ENCODE measurements at regions not wholly inside any gene's neighbourhood (a gene's known extent, or its start where the extent isn't known, plus 50 kb on each side); places are given as distances from the start of the nearest gene placed in this dataset.

DNA sequence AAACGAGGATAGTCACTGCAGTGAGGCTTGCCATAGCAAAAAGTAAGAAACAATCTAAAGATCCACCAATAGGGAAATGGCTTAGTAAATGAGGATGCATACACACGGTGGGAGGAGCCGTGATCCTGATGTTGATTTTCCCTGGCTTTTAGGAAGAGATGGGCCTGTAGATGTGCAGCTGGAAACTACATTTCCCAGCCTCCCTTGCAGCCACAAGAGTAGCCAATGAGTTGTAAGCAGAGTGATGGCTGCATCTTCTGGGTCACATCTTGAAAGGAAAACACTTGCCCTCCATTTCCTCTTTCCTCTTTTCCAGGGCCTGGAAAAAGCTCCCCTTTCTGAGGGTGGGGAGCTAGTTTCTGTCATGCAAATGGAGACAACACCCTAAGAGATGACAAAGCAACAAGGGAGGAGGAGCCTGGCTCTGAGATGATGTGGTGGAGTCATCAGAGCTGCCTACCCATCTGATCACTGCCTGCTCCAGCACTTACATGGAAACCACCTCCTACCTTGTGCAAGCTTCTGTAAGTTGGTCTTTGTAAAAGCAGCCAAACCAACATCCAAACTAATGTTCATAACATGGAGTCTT lies 139.1 kb downstream of the TLE3 start:
- Histone ChIP-seq H3K27me3 (no peaks in the 10 kb centered on the region), H3K36me3 (no peaks in the 10 kb centered on the region), H3K27ac (no peak overlapping the region), H3K4me3 (no peak overlapping the region), H3K9me3 (no peaks in the 10 kb centered on the region), H3K4me1 (no peaks in the 10 kb centered on the region)
- TF ChIP-seq CTCF (IDR thresholded peaks at IDR 0.05) (no peak), EP300 (IDR thresholded peaks at IDR 0.05; ENCODE audit: low read depth) (no peak), POLR2A (IDR thresholded peaks at IDR 0.05) (no peak)
- WGBS, 2 donors (ENCODE audit: low coverage in 1 of 2) = 63 to 88% methylated on average over 3 of the region's 3 CpGs
- intact Hi-C loops (cut with DNase I; ENCODE audit: low total_unique reads) (no loop called here), in situ Hi-C loops (cut with MboI; ENCODE audit: low pct_ligation_motif_present in 1 of 4, low pct_unique_long_range_greater_than_20kb in 1 of 4, low sequenced_read_pairs in 3 of 4) (no loop called here)
- DNase-seq = no peak

DNA sequence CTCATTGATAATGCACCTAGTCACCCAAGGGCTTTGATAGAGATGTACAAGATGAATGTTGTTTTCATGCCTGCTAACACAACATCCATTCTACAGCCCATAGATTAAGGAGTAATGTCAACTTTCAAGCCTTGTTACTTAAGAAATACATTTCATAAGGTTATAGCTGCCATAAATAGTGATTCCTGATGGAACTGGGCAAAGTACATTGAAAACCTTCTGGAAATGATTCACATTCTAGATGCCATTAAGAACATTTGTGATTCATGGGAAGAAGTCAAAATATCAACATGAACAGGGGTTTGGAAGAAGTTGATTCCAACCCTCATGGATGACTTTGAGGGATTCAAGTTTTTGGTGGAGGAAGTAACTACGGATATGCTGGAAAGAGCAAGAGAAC lies 135.2 kb downstream of the TLE3 start:
- TF ChIP-seq POLR2A (IDR thresholded peaks at IDR 0.05) (no peak), EP300 (IDR thresholded peaks at IDR 0.05; ENCODE audit: low read depth) (no peak), POLR2AphosphoS5 (IDR thresholded peaks at IDR 0.05) (no peak), CTCF (IDR thresholded peaks at IDR 0.05) (no peak)
- H3K4me3 ChIP-seq = no peak overlapping the region

GRCh38 chr15:69963385-69963784 lies 134.3 kb downstream of the TLE3 start:
- DNase-seq = no peak
- Histone ChIP-seq H3K4me3 (no peak overlapping the region), H3K9me3 (no peaks in the 10 kb centered on the region), H3K36me3 (no peaks in the 10 kb centered on the region), H3K27ac (no peak overlapping the region), H3K4me1 (no peaks in the 10 kb centered on the region), H3K27me3 (peaks cover 9% of the 10 kb centered on the region)
- TF ChIP-seq CTCF (IDR thresholded peaks at IDR 0.05) = no peak
- TF ChIP-seq POLR2AphosphoS5 (IDR thresholded peaks at IDR 0.05) = no peak
- no peak for TF ChIP-seq EP300 (IDR thresholded peaks at IDR 0.05; ENCODE audit: low read depth)
- TF ChIP-seq POLR2A (IDR thresholded peaks at IDR 0.05) = no peak
- intact Hi-C loops (cut with DNase I; ENCODE audit: low total_unique reads) = no loop called here
- in situ Hi-C loops (cut with MboI; ENCODE audit: low pct_ligation_motif_present in 1 of 4, low pct_unique_long_range_greater_than_20kb in 1 of 4, low sequenced_read_pairs in 3 of 4) = no loop called here

More for the DNA sequence above, 135.2 kb downstream of the TLE3 start:
- Histone ChIP-seq H3K36me3 (no peaks in the 10 kb centered on the region), H3K9me3 (no peaks in the 10 kb centered on the region), H3K27me3 (peaks cover 7% of the 10 kb centered on the region), H3K27ac (no peak overlapping the region), H3K4me1 (no peaks in the 10 kb centered on the region)
- intact Hi-C loops (cut with DNase I; ENCODE audit: low total_unique reads) = no loop called here
- WGBS, 2 donors (ENCODE audit: low coverage in 1 of 2) = 67 to 87% methylated on average over 1 of the region's 1 CpG
- in situ Hi-C loops (cut with MboI; ENCODE audit: low pct_ligation_motif_present in 1 of 4, low pct_unique_long_range_greater_than_20kb in 1 of 4, low sequenced_read_pairs in 3 of 4) = no loop called here
- DNase-seq = no peak

- no peak for DNase-seq
- TF ChIP-seq POLR2A (IDR thresholded peaks at IDR 0.05) (no peak), POLR2AphosphoS5 (IDR thresholded peaks at IDR 0.05) (no peak), CTCF (IDR thresholded peaks at IDR 0.05) (no peak), EP300 (IDR thresholded peaks at IDR 0.05; ENCODE audit: low read depth) (no peak)
- H3K9me3 ChIP-seq = no peaks in the 10 kb centered on the region
- no peak overlapping the region for H3K27ac ChIP-seq
- intact Hi-C loops (cut with DNase I; ENCODE audit: low total_unique reads) = no loop called here
- in situ Hi-C loops (cut with MboI; ENCODE audit: low pct_ligation_motif_present in 1 of 4, low pct_unique_long_range_greater_than_20kb in 1 of 4, low sequenced_read_pairs in 3 of 4) = no loop called here
- H3K4me3 ChIP-seq = no peak overlapping the region
- H3K27me3 ChIP-seq = peaks cover 20% of the 10 kb centered on the region
- H3K4me1 ChIP-seq = no peaks in the 10 kb centered on the region
- WGBS, 2 donors (ENCODE audit: low coverage in 1 of 2) = 69 to 79% methylated on average over 2 of the region's 2 CpGs
- H3K36me3 ChIP-seq = no peaks in the 10 kb centered on the region
Measured at GRCh38 chr15:69971771-69972170, 125.9 kb downstream of the TLE3 start.
